ENCODE measurements at regions not wholly inside any gene's neighbourhood (a gene's known extent, or its start where the extent isn't known, plus 50 kb on each side); places are given as distances from the start of the nearest gene placed in this dataset.

DNA sequence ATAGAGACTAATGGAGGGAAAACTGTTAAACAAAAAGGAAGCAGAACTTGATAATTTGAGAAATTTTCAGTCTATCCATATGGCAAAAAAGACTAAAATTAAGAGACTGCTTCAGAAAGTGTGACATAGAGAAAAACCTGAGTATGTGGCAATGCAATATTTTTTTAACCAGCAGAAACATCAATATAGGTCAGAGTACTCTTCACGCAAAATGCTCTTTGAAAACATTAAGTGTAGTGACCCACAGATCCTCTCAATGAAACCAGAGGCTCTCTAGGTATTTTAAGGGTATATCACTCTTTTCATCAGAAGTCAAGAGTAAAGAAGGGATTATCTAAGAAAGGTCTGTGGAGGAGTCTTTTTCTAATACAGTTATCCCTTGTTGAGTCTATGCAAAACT, 1394.8 kb downstream of the DSC3 start:
- TF ChIP-seq POLR2A (IDR thresholded peaks at IDR 0.05), result no peak
- TF ChIP-seq, protein P1, sequence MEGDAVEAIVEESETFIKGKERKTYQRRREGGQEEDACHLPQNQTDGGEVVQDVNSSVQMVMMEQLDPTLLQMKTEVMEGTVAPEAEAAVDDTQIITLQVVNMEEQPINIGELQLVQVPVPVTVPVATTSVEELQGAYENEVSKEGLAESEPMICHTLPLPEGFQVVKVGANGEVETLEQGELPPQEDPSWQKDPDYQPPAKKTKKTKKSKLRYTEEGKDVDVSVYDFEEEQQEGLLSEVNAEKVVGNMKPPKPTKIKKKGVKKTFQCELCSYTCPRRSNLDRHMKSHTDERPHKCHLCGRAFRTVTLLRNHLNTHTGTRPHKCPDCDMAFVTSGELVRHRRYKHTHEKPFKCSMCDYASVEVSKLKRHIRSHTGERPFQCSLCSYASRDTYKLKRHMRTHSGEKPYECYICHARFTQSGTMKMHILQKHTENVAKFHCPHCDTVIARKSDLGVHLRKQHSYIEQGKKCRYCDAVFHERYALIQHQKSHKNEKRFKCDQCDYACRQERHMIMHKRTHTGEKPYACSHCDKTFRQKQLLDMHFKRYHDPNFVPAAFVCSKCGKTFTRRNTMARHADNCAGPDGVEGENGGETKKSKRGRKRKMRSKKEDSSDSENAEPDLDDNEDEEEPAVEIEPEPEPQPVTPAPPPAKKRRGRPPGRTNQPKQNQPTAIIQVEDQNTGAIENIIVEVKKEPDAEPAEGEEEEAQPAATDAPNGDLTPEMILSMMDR (IDR thresholded peaks at IDR 0.05), result no peak

All from body of pancreas (tissue), 4 donors.